ENCODE measurements at regions not wholly inside any gene's neighbourhood (a gene's known extent, or its start where the extent isn't known, plus 50 kb on each side); places are given as distances from the start of the nearest gene placed in this dataset.

DNA sequence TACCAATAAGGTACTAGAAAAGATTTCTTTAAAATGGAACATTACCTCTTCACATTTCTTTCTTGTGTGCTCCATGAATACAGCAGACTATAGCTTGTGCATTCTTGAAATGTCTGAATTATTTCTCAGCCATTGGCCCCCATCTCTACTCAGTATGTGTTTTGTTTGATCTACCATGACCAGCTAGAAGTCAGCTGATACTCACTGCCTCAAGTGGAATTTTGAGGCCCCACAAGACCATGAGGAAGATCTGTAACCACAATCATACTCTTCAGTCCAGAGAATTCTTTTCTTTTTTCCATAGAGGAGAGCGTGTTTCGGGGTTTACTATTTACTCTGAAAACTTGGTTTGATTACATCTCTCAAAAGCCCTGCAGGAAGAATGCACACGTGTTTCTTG is 319.1 kb downstream of the TOX3 start:
- no peak for TF ChIP-seq CTCF (conservative IDR thresholded peaks at IDR 0.05; ENCODE audit: low read depth, low read length)
- no peak for TF ChIP-seq RCOR1 (IDR thresholded peaks at IDR 0.05; ENCODE audit: insufficient replicate concordance, low read length)

Measured in IMR-90 (cell line).